Left ventricle myocardium inferior (tissue), 1 donor: ENCODE measurements at regions not wholly inside any gene's neighbourhood (a gene's known extent, or its start where the extent isn't known, plus 50 kb on each side); places are given as distances from the start of the nearest gene placed in this dataset.

ENCODE experiments used
- DNase-seq: peaks from one replicate; pipeline ENCODE4 v3.0.0-alpha.2; 2020
- H3K27ac ChIP-seq: fragments of 200-600 bp; replicated peaks from 2 replicates; pipeline ENCODE4 v1.8.0; 2021
- H3K27me3 ChIP-seq: fragments of 200-600 bp; 2 replicates; pipeline ENCODE4 v1.8.0; 2021; ENCODE audit warnings: low read depth
- H3K36me3 ChIP-seq: fragments of 200-600 bp; 2 replicates; pipeline ENCODE4 v1.8.0; 2021
- H3K4me1 ChIP-seq: fragments of 200-600 bp; 2 replicates; pipeline ENCODE4 v1.8.0; 2021
- H3K4me3 ChIP-seq: fragments of 200-600 bp; 2 replicates; pipeline ENCODE4 v1.8.0; 2021; ENCODE audit warnings: mild to moderate bottlenecking, moderate library complexity
- H3K9me3 ChIP-seq: fragments of 200-600 bp; replicated peaks from 2 replicates; pipeline ENCODE4 v1.8.0; 2021
- CTCF ChIP-seq: fragments of 200-600 bp; IDR thresholded peaks from 2 replicates; pipeline ENCODE4 v1.8.0; 2021; ENCODE audit warnings: antibody characterized with exemption, mild to moderate bottlenecking, borderline replicate concordance
- intact Hi-C: fragments of 100-400 bp; cut with micrococcal nuclease; formaldehyde crosslinking; loops from one replicate; pipeline ENCODE4 v1.11.0; 2022
- donor health status: DM: no; HTN: yes; CAD: no; lungs with severe emphysema.

GRCh38 chr3:193096076-193096475 lies 144.9 kb upstream of the PLAAT1 start:
- Histone ChIP-seq H3K4me1 (no peaks in the 10 kb centered on the region), H3K27ac (no peak overlapping the region), H3K36me3 (no peaks in the 10 kb centered on the region), H3K27me3 (no peaks in the 10 kb centered on the region), H3K9me3 (peaks cover 7% of the 10 kb centered on the region), H3K4me3 (no peak overlapping the region)
- no peak for DNase-seq
- intact Hi-C loops: no loop called here
- no peak for TF ChIP-seq CTCF

- no peaks in the 10 kb centered on the region for H3K36me3 ChIP-seq
- TF ChIP-seq CTCF: no peak
- no peaks in the 10 kb centered on the region for H3K27me3 ChIP-seq
- no peaks in the 10 kb centered on the region for H3K4me1 ChIP-seq
- no peak overlapping the region for H3K27ac ChIP-seq
- peaks cover 6% of the 10 kb centered on the region for H3K9me3 ChIP-seq
- no peak overlapping the region for H3K4me3 ChIP-seq
- no peak for DNase-seq
- intact Hi-C loops: no loop called here
Observed at GRCh38 chr3:193114431-193115340, 126.3 kb upstream of the PLAAT1 start.

- intact Hi-C loops: no loop called here
- TF ChIP-seq CTCF: no peak
- DNase-seq: no peak
Observed at GRCh38 chr3:193116871-193117270, 124.2 kb upstream of the PLAAT1 start.

GRCh38 chr3:193118907-193119306 lies 122.1 kb upstream of the PLAAT1 start:
- no peak for TF ChIP-seq CTCF
- DNase-seq: no peak
- no peak overlapping the region for H3K4me3 ChIP-seq
- no peaks in the 10 kb centered on the region for H3K4me1 ChIP-seq
- H3K36me3 ChIP-seq: no peaks in the 10 kb centered on the region
- peaks cover 6% of the 10 kb centered on the region for H3K9me3 ChIP-seq
- intact Hi-C loops: no loop called here
- no peak overlapping the region for H3K27ac ChIP-seq
- peaks cover 24% of the 10 kb centered on the region for H3K27me3 ChIP-seq

More at GRCh38 chr3:193116871-193117270, 124.2 kb upstream of the PLAAT1 start:
- H3K9me3 ChIP-seq: peaks cover 6% of the 10 kb centered on the region
- H3K4me1 ChIP-seq: no peaks in the 10 kb centered on the region
- no peak overlapping the region for H3K27ac ChIP-seq
- peaks cover 11% of the 10 kb centered on the region for H3K27me3 ChIP-seq
- H3K4me3 ChIP-seq: no peak overlapping the region
- H3K36me3 ChIP-seq: no peaks in the 10 kb centered on the region

GRCh38 chr3:193119926-193120325 lies 121.1 kb upstream of the PLAAT1 start:
- no peak for DNase-seq
- intact Hi-C loops: no loop called here
- Histone ChIP-seq H3K9me3 (peaks cover 6% of the 10 kb centered on the region), H3K4me3 (no peak overlapping the region), H3K27ac (no peak overlapping the region), H3K4me1 (no peaks in the 10 kb centered on the region), H3K27me3 (peaks cover 24% of the 10 kb centered on the region), H3K36me3 (no peaks in the 10 kb centered on the region)
- TF ChIP-seq CTCF: no peak
